ENCODE measurements at regions not wholly inside any gene's neighbourhood (a gene's known extent, or its start where the extent isn't known, plus 50 kb on each side); places are given as distances from the start of the nearest gene placed in this dataset.

DNA sequence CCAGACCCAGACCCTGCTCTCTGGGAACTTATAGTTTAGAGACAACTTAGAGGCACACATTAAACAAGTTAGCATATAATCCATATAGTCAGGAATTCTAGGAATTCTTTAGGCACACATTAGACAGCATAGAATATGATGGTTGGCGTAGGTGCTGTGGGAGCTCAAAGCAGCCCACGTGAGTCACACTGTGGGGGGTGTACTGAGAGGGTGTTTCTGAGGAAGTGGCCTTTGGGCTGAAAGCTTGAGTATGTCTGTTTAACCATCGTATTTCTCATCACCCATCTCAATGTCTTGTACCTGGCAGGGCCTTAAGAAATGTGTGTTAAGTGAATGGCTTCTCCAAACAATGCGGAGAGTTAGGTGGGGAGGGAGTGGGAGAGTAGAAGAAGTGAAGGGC lies 67.2 kb downstream of the TMEM30B start:
- TF ChIP-seq, protein P1, sequence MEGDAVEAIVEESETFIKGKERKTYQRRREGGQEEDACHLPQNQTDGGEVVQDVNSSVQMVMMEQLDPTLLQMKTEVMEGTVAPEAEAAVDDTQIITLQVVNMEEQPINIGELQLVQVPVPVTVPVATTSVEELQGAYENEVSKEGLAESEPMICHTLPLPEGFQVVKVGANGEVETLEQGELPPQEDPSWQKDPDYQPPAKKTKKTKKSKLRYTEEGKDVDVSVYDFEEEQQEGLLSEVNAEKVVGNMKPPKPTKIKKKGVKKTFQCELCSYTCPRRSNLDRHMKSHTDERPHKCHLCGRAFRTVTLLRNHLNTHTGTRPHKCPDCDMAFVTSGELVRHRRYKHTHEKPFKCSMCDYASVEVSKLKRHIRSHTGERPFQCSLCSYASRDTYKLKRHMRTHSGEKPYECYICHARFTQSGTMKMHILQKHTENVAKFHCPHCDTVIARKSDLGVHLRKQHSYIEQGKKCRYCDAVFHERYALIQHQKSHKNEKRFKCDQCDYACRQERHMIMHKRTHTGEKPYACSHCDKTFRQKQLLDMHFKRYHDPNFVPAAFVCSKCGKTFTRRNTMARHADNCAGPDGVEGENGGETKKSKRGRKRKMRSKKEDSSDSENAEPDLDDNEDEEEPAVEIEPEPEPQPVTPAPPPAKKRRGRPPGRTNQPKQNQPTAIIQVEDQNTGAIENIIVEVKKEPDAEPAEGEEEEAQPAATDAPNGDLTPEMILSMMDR (IDR thresholded peaks at IDR 0.05 in 8 of 11, conservative IDR thresholded peaks at IDR 0.05 in 3 of 11), result no peak
- no peak for TF ChIP-seq POLR2A (IDR thresholded peaks at IDR 0.05)
- TF ChIP-seq POLR2AphosphoS5 (IDR thresholded peaks at IDR 0.05), result no peak

Measured in spleen (tissue), 7 donors.